H1 (cell line): ENCODE measurements at regions not wholly inside any gene's neighbourhood (a gene's known extent, or its start where the extent isn't known, plus 50 kb on each side); places are given as distances from the start of the nearest gene placed in this dataset.

ENCODE experiments used
- CHD2 ChIP-seq: IDR thresholded peaks from 2 replicates; pipeline ENCODE4 v1.6.1; 2012; ENCODE audit warnings: low read length, improper control_type of control experiment
- CREB1 ChIP-seq: IDR thresholded peaks from 2 replicates; pipeline ENCODE4 v1.6.1; 2012; ENCODE audit warnings: inconsistent platforms
- RXRA ChIP-seq: IDR thresholded peaks from 2 replicates; pipeline ENCODE4 v1.6.1; 2011; ENCODE audit warnings: low read depth, mild to moderate bottlenecking, low read length, moderate library complexity; ENCODE audit not compliant: insufficient read depth
- SUZ12 ChIP-seq: fragments of 200-600 bp; sonication (generic); IDR thresholded peaks from 2 replicates; pipeline ENCODE4 v1.6.1; 2012; ENCODE audit warnings: mild to moderate bottlenecking, inconsistent platforms, low read length, moderate library complexity, mixed read lengths
- TAF7 ChIP-seq: optimal IDR thresholded peaks from 2 replicates; pipeline ENCODE3; 2011; ENCODE audit warnings: low read depth, mild to moderate bottlenecking, inconsistent platforms, low read length, moderate library complexity, borderline replicate concordance
- YY1 ChIP-seq: IDR thresholded peaks from 2 replicates; pipeline ENCODE4 v1.6.1; 2011; ENCODE audit warnings: low read depth, mild to moderate bottlenecking, low read length

GRCh38 chr5:116880601-116881000, 306.0 kb upstream of the SEMA6A start (continued):
- TF ChIP-seq RXRA (no peak), CREB1 (no peak), TAF7 (no peak), YY1 (no peak), SUZ12 (no peak), CHD2 (no peak)
- TF ChIP-seq, all 59 proteins: peak for 0
